ENCODE measurements at regions not wholly inside any gene's neighbourhood (a gene's known extent, or its start where the extent isn't known, plus 50 kb on each side); places are given as distances from the start of the nearest gene placed in this dataset.
A peak's percentile ranks its signal among the peaks of the same experiment; 100 is the strongest.

DNA sequence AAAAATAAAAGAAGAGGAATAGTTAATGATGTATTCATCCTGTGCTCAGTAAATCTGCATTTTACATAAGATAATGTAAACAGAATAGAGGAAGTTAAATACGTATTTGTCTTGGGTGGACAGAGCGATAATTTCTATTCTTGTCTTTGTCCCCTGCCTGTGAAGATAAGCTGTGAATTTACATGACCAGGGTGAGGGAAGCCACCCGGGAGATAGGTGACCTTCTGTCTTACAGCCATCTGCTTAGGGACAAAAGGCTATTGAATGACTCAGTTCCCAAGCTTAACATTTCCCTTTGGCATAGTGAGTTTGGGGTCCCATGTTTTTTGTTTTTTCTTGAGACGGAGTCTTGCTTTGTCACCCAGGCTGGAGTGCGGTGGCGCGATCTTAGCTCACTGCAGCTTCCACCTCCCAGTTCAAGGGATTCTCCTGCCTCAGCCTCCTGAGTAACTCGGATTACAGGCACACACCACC lies 88.7 kb upstream of the KCTD7 start:
- H3K4me3 ChIP-seq (ENCODE audit: low read depth, low read length) = no peak overlapping the region

DNA sequence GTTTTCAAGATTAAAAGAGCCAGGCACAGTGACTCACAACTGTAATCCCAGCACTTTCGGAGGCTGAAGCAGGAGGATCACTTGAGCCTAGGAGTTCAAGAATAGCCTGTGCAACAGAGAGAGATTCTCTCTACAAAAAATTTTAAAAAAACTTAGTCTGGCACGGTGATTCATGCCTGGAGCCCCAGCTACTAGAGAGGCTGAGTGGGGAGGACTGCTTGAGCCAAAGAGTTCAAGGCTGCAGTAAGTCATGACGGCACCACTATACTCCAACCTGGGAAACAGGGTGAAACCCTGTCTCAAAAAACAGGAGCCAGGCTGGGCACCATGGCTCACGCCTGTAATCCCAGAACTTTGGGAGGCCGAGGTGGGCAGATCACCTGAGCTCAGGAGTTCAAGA lies 86.6 kb upstream of the KCTD7 start:
- no peak overlapping the region for H3K4me2 ChIP-seq (ENCODE audit: low read length)
- no peaks in the 10 kb centered on the region for H3K27me3 ChIP-seq (ENCODE audit: insufficient read depth, low read length)
- H2AFZ ChIP-seq (ENCODE audit: insufficient read depth, low read length, poor library complexity) = no peak overlapping the region

More for the DNA sequence above, 88.7 kb upstream of the KCTD7 start:
- WGBS (ENCODE audit: extremely low coverage, insufficient coverage, insufficient read length) = no CpG with 5 or more reads among the region's 8 CpGs
- no peaks in the 10 kb centered on the region for H3K79me2 ChIP-seq (ENCODE audit: control insufficient read depth, insufficient read depth, low read length, poor library complexity)
- H2BK12ac ChIP-seq (ENCODE audit: low read length) = no peak overlapping the region
- H3K36me3 ChIP-seq (ENCODE audit: control insufficient read depth in 1 of 2, insufficient read depth in 2 of 2, low read length in 2 of 2) = peaks cover 18% of the 10 kb centered on the region in 2 experiments
- no peak for DNase-seq
- no peak overlapping the region for H4K8ac ChIP-seq (ENCODE audit: low read depth, low read length)
- peaks cover 1% of the 10 kb centered on the region for H3K79me1 ChIP-seq (ENCODE audit: low read length)
- H2BK120ac ChIP-seq (ENCODE audit: insufficient read depth, low read length, poor library complexity) = no peak overlapping the region
- H3K27ac ChIP-seq (ENCODE audit: low read depth, low read length) = no peak overlapping the region
- H3K9ac ChIP-seq (ENCODE audit: low read length) = no peak overlapping the region
- H2BK5ac ChIP-seq (ENCODE audit: low read depth, low read length, poor library complexity) = no peak overlapping the region
- H3K18ac ChIP-seq (ENCODE audit: low read length) = no peak overlapping the region
- no peak overlapping the region for H3K4ac ChIP-seq (ENCODE audit: low read depth, low read length)
- H2AK5ac ChIP-seq (ENCODE audit: low read length) = no peak overlapping the region
- no peak overlapping the region for H3K4me2 ChIP-seq (ENCODE audit: low read length)
- H3K9me3 ChIP-seq (ENCODE audit: insufficient read depth, low read depth, low read length) = peaks cover 1% of the 10 kb centered on the region
- no peak overlapping the region for H4K91ac ChIP-seq (ENCODE audit: low read depth, low read length)
- H2AFZ ChIP-seq (ENCODE audit: insufficient read depth, low read length, poor library complexity) = no peak overlapping the region
- H3K27me3 ChIP-seq (ENCODE audit: insufficient read depth, low read length) = no peaks in the 10 kb centered on the region
- peaks cover 4 to 11% of the 10 kb centered on the region in 2 experiments for H3K4me1 ChIP-seq (ENCODE audit: control insufficient read depth in 1 of 2, insufficient read depth in 2 of 2, low read length in 2 of 2)
- H4K12ac ChIP-seq (ENCODE audit: low read depth, low read length) = no peak overlapping the region
- no peak overlapping the region for H3K14ac ChIP-seq (ENCODE audit: low read length)
- H3K23ac ChIP-seq (ENCODE audit: low read length) = no peak overlapping the region

DNA sequence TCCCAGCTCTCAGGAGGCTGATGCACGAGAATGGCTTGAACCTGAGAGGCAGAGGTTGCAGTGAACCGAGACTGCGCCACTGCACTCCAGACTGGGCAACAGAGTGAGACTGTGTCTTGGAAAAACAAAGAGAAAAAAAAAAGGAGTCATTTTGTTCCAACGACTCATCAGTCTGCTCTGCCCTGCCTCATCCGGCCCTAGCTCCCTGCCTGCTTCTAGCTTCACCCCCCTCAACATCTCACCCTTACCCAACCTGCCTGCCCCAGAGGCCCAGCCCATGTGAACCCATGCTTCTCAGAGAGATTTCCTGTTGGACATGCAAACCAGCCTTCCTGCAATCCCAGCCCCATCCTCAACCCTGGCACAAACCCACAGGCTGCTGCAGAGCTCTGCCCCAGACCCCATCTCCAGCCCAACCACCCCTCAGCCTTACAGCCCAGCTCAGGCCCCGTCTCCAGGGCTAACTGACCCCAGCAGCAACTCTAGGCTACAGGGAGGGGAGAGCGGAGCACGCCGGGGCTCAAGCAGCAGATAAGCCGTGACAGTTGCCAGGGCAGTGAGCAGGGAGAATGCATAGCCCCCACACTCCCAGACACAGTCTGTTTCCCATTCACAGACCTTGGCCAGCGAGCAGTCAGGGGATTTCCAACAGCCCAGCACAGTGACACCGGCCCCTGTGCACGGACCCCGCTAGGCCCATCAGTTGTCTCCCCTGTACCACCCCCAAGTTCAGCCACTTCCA lies 86.0 kb upstream of the KCTD7 start:
- Histone ChIP-seq H4K8ac (ENCODE audit: low read depth, low read length) (no peak overlapping the region), H3K4me2 (ENCODE audit: low read length) (peak overlapping the region; percentile 21), H2BK5ac (ENCODE audit: low read depth, low read length, poor library complexity) (no peak overlapping the region), H3K36me3 (ENCODE audit: control insufficient read depth in 1 of 2, insufficient read depth in 2 of 2, low read length in 2 of 2) (peaks cover 28 to 31% of the 10 kb centered on the region in 2 experiments), H3K27ac (ENCODE audit: low read depth, low read length) (peak overlapping the region; percentile 70), H3K23ac (ENCODE audit: low read length) (no peak overlapping the region), H3K9me3 (ENCODE audit: insufficient read depth, low read depth, low read length) (peaks cover 1% of the 10 kb centered on the region), H3K9ac (ENCODE audit: low read length) (no peak overlapping the region), H2BK120ac (ENCODE audit: insufficient read depth, low read length, poor library complexity) (no peak overlapping the region), H4K12ac (ENCODE audit: low read depth, low read length) (no peak overlapping the region), H3K79me1 (ENCODE audit: low read length) (peaks cover 1% of the 10 kb centered on the region), H2AK5ac (ENCODE audit: low read length) (no peak overlapping the region), H3K27me3 (ENCODE audit: insufficient read depth, low read length) (no peaks in the 10 kb centered on the region), H3K14ac (ENCODE audit: low read length) (no peak overlapping the region), H2BK12ac (ENCODE audit: low read length) (no peak overlapping the region), H3K4ac (ENCODE audit: low read depth, low read length) (no peak overlapping the region), H4K91ac (ENCODE audit: low read depth, low read length) (no peak overlapping the region), H3K4me3 (ENCODE audit: low read depth, low read length) (no peak overlapping the region), H2AFZ (ENCODE audit: insufficient read depth, low read length, poor library complexity) (no peak overlapping the region), H3K79me2 (ENCODE audit: control insufficient read depth, insufficient read depth, low read length, poor library complexity) (no peaks in the 10 kb centered on the region), H3K18ac (ENCODE audit: low read length) (no peak overlapping the region), H3K4me1 (ENCODE audit: control insufficient read depth in 1 of 2, insufficient read depth in 2 of 2, low read length in 2 of 2) (peaks cover 4 to 11% of the 10 kb centered on the region in 2 experiments)
- no peak for DNase-seq
- no CpG with 5 or more reads among the region's 14 CpGs for WGBS (ENCODE audit: extremely low coverage, insufficient coverage, insufficient read length)

More for the DNA sequence above, 86.6 kb upstream of the KCTD7 start:
- Histone ChIP-seq H3K18ac (ENCODE audit: low read length) (no peak overlapping the region), H4K8ac (ENCODE audit: low read depth, low read length) (no peak overlapping the region), H3K79me1 (ENCODE audit: low read length) (peaks cover 1% of the 10 kb centered on the region), H3K4ac (ENCODE audit: low read depth, low read length) (no peak overlapping the region), H2AK5ac (ENCODE audit: low read length) (no peak overlapping the region), H3K9ac (ENCODE audit: low read length) (no peak overlapping the region), H3K23ac (ENCODE audit: low read length) (no peak overlapping the region), H3K9me3 (ENCODE audit: insufficient read depth, low read depth, low read length) (peaks cover 1% of the 10 kb centered on the region), H3K36me3 (ENCODE audit: control insufficient read depth in 1 of 2, insufficient read depth in 2 of 2, low read length in 2 of 2) (peaks cover 28% of the 10 kb centered on the region in 2 experiments), H4K91ac (ENCODE audit: low read depth, low read length) (no peak overlapping the region), H3K27ac (ENCODE audit: low read depth, low read length) (peak overlapping the region; percentile 70), H4K12ac (ENCODE audit: low read depth, low read length) (no peak overlapping the region), H2BK5ac (ENCODE audit: low read depth, low read length, poor library complexity) (no peak overlapping the region), H3K14ac (ENCODE audit: low read length) (no peak overlapping the region), H2BK12ac (ENCODE audit: low read length) (no peak overlapping the region), H2BK120ac (ENCODE audit: insufficient read depth, low read length, poor library complexity) (no peak overlapping the region), H3K4me1 (ENCODE audit: control insufficient read depth in 1 of 2, insufficient read depth in 2 of 2, low read length in 2 of 2) (peaks cover 4 to 11% of the 10 kb centered on the region in 2 experiments), H3K79me2 (ENCODE audit: control insufficient read depth, insufficient read depth, low read length, poor library complexity) (no peaks in the 10 kb centered on the region), H3K4me3 (ENCODE audit: low read depth, low read length) (no peak overlapping the region)
- no peak for DNase-seq
- WGBS (ENCODE audit: extremely low coverage, insufficient coverage, insufficient read length) = no CpG with 5 or more reads among the region's 5 CpGs

DNA sequence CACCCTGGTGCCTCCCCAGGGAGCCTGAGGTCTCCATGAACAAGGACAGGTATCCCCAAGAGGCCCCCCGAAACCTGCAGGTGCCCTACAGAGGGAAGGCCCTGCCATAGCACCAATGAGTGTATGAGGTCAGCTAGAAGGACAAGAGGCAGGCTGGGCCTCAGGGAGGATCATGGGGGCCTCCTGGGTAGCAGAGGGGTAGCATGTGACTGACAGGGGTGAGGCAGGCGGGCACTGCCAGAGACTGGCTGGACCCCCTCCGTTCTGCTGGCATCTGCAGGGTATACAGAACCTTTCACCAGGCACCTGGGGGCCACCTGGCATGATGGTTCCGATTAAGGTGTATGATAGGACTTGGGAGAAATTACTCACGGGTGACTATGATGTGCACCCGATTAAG lies 79.2 kb upstream of the KCTD7 start:
- Histone ChIP-seq H3K27ac (ENCODE audit: low read depth, low read length) (no peak overlapping the region), H4K8ac (ENCODE audit: low read depth, low read length) (no peak overlapping the region), H3K4me1 (ENCODE audit: control insufficient read depth in 1 of 2, insufficient read depth in 2 of 2, low read length in 2 of 2) (no peaks in the 10 kb centered on the region), H3K27me3 (ENCODE audit: insufficient read depth, low read length) (no peaks in the 10 kb centered on the region), H2AFZ (ENCODE audit: insufficient read depth, low read length, poor library complexity) (no peak overlapping the region), H2BK5ac (ENCODE audit: low read depth, low read length, poor library complexity) (no peak overlapping the region), H3K4me3 (ENCODE audit: low read depth, low read length) (no peak overlapping the region), H3K18ac (ENCODE audit: low read length) (no peak overlapping the region), H3K9ac (ENCODE audit: low read length) (no peak overlapping the region), H4K12ac (ENCODE audit: low read depth, low read length) (no peak overlapping the region), H3K14ac (ENCODE audit: low read length) (no peak overlapping the region), H3K79me2 (ENCODE audit: control insufficient read depth, insufficient read depth, low read length, poor library complexity) (no peaks in the 10 kb centered on the region), H3K23ac (ENCODE audit: low read length) (no peak overlapping the region), H2AK5ac (ENCODE audit: low read length) (no peak overlapping the region), H3K36me3 (ENCODE audit: control insufficient read depth in 1 of 2, insufficient read depth in 2 of 2, low read length in 2 of 2) (peaks cover 51 to 58% of the 10 kb centered on the region in 2 experiments), H3K4me2 (ENCODE audit: low read length) (no peak overlapping the region), H3K4ac (ENCODE audit: low read depth, low read length) (no peak overlapping the region), H3K9me3 (ENCODE audit: insufficient read depth, low read depth, low read length) (peaks cover 2% of the 10 kb centered on the region), H4K91ac (ENCODE audit: low read depth, low read length) (no peak overlapping the region), H3K79me1 (ENCODE audit: low read length) (no peaks in the 10 kb centered on the region), H2BK120ac (ENCODE audit: insufficient read depth, low read length, poor library complexity) (no peak overlapping the region), H2BK12ac (ENCODE audit: low read length) (no peak overlapping the region)
- no CpG with 5 or more reads among the region's 6 CpGs for WGBS (ENCODE audit: extremely low coverage, insufficient coverage, insufficient read length)
- no peak for DNase-seq
